Stimulated activated CD4-positive, alpha-beta T cell treated with anti-CD3 and anti-CD28 coated beads, Interleukin-1b, Interleukin-23, amount 100 ng/mL, for 48 hours (primary cell): ENCODE measurements at regions not wholly inside any gene's neighbourhood (a gene's known extent, or its start where the extent isn't known, plus 50 kb on each side); places are given as distances from the start of the nearest gene placed in this dataset.
A peak's percentile ranks its signal among the peaks of the same experiment; 100 is the strongest.

ENCODE experiments used
- DNase-seq: peaks from one replicate; pipeline ENCODE4 v3.0.0-alpha.2; 2020

- no peak for DNase-seq
These were observed 95.1 kb upstream of the ARID2 start for GRCh38 chr12:45634273-45634917.

- no peak for DNase-seq
These were observed 92.3 kb upstream of the ARID2 start for GRCh38 chr12:45637242-45637641.

- DNase-seq = no peak
These were observed 91.8 kb upstream of the ARID2 start for GRCh38 chr12:45637706-45638105.

- no peak for DNase-seq
These were observed 91.1 kb upstream of the ARID2 start for GRCh38 chr12:45638386-45638785.

- no peak for DNase-seq
These were observed 85.0 kb upstream of the ARID2 start for GRCh38 chr12:45644541-45644940.

GRCh38 chr12:45646851-45647581 lies 82.5 kb upstream of the ARID2 start:
- DNase-seq = no peak

- no peak for DNase-seq
These were observed 81.4 kb upstream of the ARID2 start for GRCh38 chr12:45648070-45648469.

- DNase-seq = no peak
These were observed 78.5 kb upstream of the ARID2 start for GRCh38 chr12:45651029-45651428.

- DNase-seq = no peak
These were observed 75.4 kb upstream of the ARID2 start for GRCh38 chr12:45654002-45654665.

GRCh38 chr12:45655186-45655585 lies 74.3 kb upstream of the ARID2 start:
- peak; percentile 26 for DNase-seq

GRCh38 chr12:45655743-45656142 lies 73.8 kb upstream of the ARID2 start:
- DNase-seq = no peak

GRCh38 chr12:45658020-45658419 lies 71.5 kb upstream of the ARID2 start:
- no peak for DNase-seq

- DNase-seq = no peak
These were observed 69.2 kb upstream of the ARID2 start for GRCh38 chr12:45660330-45660729.

GRCh38 chr12:45663455-45663854 lies 66.1 kb upstream of the ARID2 start:
- DNase-seq = no peak

- no peak for DNase-seq
These were observed 63.6 kb upstream of the ARID2 start for GRCh38 chr12:45665941-45666340.

GRCh38 chr12:45666396-45666795 lies 63.1 kb upstream of the ARID2 start:
- DNase-seq = no peak

GRCh38 chr12:45666816-45667215 lies 62.7 kb upstream of the ARID2 start:
- DNase-seq = no peak

GRCh38 chr12:45667761-45668160 lies 61.7 kb upstream of the ARID2 start:
- no peak for DNase-seq

GRCh38 chr12:45668641-45669040 lies 60.9 kb upstream of the ARID2 start:
- DNase-seq = no peak

GRCh38 chr12:45669093-45669492 lies 60.4 kb upstream of the ARID2 start:
- DNase-seq = no peak

GRCh38 chr12:45669792-45670191 lies 59.7 kb upstream of the ARID2 start:
- DNase-seq = no peak

- DNase-seq = no peak
These were observed 59.0 kb upstream of the ARID2 start for GRCh38 chr12:45670346-45671065.

GRCh38 chr12:45671254-45671653 lies 58.3 kb upstream of the ARID2 start:
- DNase-seq = no peak
